Suprapubic skin (tissue), 4 donors: ENCODE measurements at regions not wholly inside any gene's neighbourhood (a gene's known extent, or its start where the extent isn't known, plus 50 kb on each side); places are given as distances from the start of the nearest gene placed in this dataset.

ENCODE experiments used
- DNase-seq, 2 donors: peaks; one replicate each; pipeline ENCODE4 v3.0.0-alpha.2; 2019; ENCODE audit warnings: low spot score in 2 of 2
- H3K27ac ChIP-seq: fragments of 200-600 bp; sonication (generic); one replicate; pipeline ENCODE4 v1.5.1; 2019
- H3K27me3 ChIP-seq: fragments of 200-600 bp; sonication (generic); one replicate; pipeline ENCODE4 v1.5.1; 2019
- H3K36me3 ChIP-seq: fragments of 200-600 bp; sonication (generic); one replicate; pipeline ENCODE4 v1.5.1; 2019
- H3K4me1 ChIP-seq: fragments of 200-600 bp; sonication (generic); one replicate; pipeline ENCODE4 v1.5.1; 2019
- H3K4me3 ChIP-seq: fragments of 200-600 bp; sonication (generic); one replicate; pipeline ENCODE4 v1.5.1; 2019; ENCODE audit warnings: mild to moderate bottlenecking
- H3K9me3 ChIP-seq: fragments of 200-600 bp; sonication (generic); one replicate; pipeline ENCODE4 v1.5.1; 2019
- CTCF ChIP-seq, 2 donors: fragments of 200-600 bp in 1 of 2; fragments of 450-650 bp in 1 of 2; sonication (generic) in 1 of 2; IDR thresholded peaks; one replicate each; pipeline ENCODE4 v1.5.1; 2016 to 2019; ENCODE audit warnings: antibody characterized with exemption in 2 of 2, mild to moderate bottlenecking in 1 of 2, moderate library complexity in 1 of 2
- EP300 ChIP-seq: sonication (generic); formaldehyde crosslinking; IDR thresholded peaks from one replicate; pipeline ENCODE4 v1.6.1; 2017; ENCODE audit warnings: antibody characterized with exemption
- POLR2A ChIP-seq, 2 donors: fragments of 450-650 bp; IDR thresholded peaks; one replicate each; pipeline ENCODE4 v1.6.1; 2017; ENCODE audit warnings: antibody characterized with exemption in 2 of 2, mild to moderate bottlenecking in 2 of 2, moderate library complexity in 2 of 2
- POLR2AphosphoS5 ChIP-seq, 3 donors: sonication (generic); formaldehyde crosslinking; IDR thresholded peaks; one replicate each; pipeline ENCODE4 v1.6.1; 2017; ENCODE audit warnings: antibody characterized with exemption in 3 of 3
- WGBS: methylation state at CpG from one replicate; pipeline ENCODE4 v1.1.5; 2018; 5-methylcytosine and 5-hydroxymethylcytosine counted together

DNA sequence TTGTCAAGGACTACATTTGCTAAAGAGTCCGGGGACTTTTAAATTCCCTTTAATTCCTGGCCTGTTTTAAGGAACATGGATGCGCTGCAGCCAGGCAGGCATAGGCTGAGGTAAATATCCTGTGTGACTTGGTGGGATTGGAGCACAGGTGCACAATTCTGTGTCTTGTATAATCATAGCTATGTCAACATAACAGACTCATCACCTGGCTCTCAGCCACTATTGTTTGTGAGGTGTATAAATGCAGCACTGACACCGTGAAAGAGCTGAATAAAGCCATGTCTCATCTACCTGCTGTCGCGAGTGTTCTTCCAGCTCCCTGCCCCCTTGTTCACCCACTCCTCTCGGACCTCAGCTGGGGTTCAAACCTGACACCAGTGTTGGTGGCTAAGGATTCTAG is 109.7 kb downstream of the MFSD1 start:
- Histone ChIP-seq H3K4me3 (no peak overlapping the region), H3K4me1 (no peaks in the 10 kb centered on the region), H3K36me3 (no peaks in the 10 kb centered on the region), H3K27ac (no peak overlapping the region), H3K27me3 (no peaks in the 10 kb centered on the region), H3K9me3 (no peaks in the 10 kb centered on the region)
- WGBS, result 77% methylated on average over 6 of the region's 6 CpGs
- no peak for DNase-seq
- TF ChIP-seq POLR2AphosphoS5 (IDR thresholded peaks at IDR 0.05) (no peak), EP300 (no peak), POLR2A (IDR thresholded peaks at IDR 0.05) (no peak)

DNA sequence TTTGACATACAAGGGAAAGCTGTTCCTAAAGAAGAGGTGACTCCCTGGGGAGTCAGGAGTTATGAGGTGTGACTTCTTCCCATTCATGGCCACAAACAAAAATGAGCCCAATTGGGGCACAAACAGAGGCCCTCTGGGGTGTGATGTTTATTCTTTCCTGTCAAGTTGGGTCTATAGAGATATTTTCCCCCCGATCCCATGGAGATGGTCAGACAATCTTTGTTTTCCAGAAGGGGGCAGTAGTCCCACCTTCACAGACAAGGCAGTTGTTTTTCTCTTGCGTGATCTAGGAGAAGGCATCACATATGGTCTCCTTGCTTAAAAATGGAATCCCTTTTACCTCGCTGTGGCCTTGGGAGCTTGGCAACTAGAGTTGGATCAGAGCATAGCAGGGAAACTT is 110.3 kb downstream of the MFSD1 start:
- TF ChIP-seq EP300 (no peak), CTCF (IDR thresholded peaks at IDR 0.05) (no peak), POLR2A (IDR thresholded peaks at IDR 0.05) (no peak), POLR2AphosphoS5 (IDR thresholded peaks at IDR 0.05) (no peak)
- H3K27me3 ChIP-seq, result no peaks in the 10 kb centered on the region
- WGBS, result 89% methylated on average over 3 of the region's 3 CpGs

DNA sequence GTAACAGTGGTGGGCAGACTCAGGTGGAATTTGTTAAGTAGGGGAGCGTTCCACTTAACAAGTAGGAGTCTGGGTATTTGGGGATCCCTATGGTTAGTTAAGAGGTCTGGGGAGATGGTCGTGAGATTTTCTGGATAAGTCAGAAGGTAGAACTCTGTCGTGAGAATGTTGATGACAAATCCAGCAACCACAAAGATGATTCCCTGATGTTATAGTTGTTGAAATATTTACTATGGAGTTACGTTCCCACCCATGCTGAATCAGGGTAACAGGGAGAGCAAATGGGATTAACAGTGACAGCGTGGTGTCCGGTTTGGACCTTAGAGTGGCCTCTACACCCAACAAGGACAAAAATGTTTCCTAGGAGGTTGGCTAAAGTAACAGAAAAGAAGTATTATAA is 110.8 kb downstream of the MFSD1 start:
- no peaks in the 10 kb centered on the region for H3K4me1 ChIP-seq
- H3K36me3 ChIP-seq, result no peaks in the 10 kb centered on the region
- H3K4me3 ChIP-seq, result no peak overlapping the region
- WGBS, result 88% methylated on average over 6 of the region's 6 CpGs
- no peaks in the 10 kb centered on the region for H3K27me3 ChIP-seq
- TF ChIP-seq POLR2AphosphoS5 (IDR thresholded peaks at IDR 0.05), result no peak
- no peak for TF ChIP-seq POLR2A (IDR thresholded peaks at IDR 0.05)
- no peak for TF ChIP-seq EP300
- no peak for TF ChIP-seq CTCF (IDR thresholded peaks at IDR 0.05)
- DNase-seq, result no peak
- no peaks in the 10 kb centered on the region for H3K9me3 ChIP-seq
- no peak overlapping the region for H3K27ac ChIP-seq

More for the DNA sequence above, 110.3 kb downstream of the MFSD1 start:
- no peak for DNase-seq
- H3K36me3 ChIP-seq, result no peaks in the 10 kb centered on the region
- H3K27ac ChIP-seq, result no peak overlapping the region
- no peak overlapping the region for H3K4me3 ChIP-seq
- no peaks in the 10 kb centered on the region for H3K9me3 ChIP-seq
- H3K4me1 ChIP-seq, result no peaks in the 10 kb centered on the region

DNA sequence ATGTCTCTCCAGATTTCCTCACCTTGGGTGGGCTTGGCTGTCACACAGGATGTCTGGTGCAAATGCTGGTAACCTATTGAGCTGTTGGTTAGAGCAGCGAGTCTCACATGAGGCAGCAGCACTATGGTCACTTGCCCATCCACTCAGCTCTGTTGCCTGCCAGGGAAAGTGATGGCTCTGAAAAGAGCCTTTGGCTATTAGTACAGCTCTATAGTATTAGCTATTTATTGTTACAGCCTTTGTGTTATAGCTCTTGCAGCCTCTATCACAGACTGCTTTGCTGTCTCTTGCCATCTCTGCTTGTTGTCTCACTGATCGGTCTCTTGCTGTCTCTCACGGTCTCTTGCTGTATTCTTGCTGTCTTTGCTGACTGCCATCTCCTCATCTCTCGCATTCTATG is 114.3 kb downstream of the MFSD1 start:
- Histone ChIP-seq H3K4me3 (no peak overlapping the region), H3K27me3 (no peaks in the 10 kb centered on the region), H3K9me3 (no peaks in the 10 kb centered on the region), H3K4me1 (no peaks in the 10 kb centered on the region), H3K27ac (no peak overlapping the region), H3K36me3 (no peaks in the 10 kb centered on the region)
- no peak for DNase-seq
- 95% methylated on average over 4 of the region's 4 CpGs for WGBS
- no peak for TF ChIP-seq CTCF (IDR thresholded peaks at IDR 0.05)
- no peak for TF ChIP-seq POLR2A (IDR thresholded peaks at IDR 0.05)
- TF ChIP-seq EP300, result no peak
- no peak for TF ChIP-seq POLR2AphosphoS5 (IDR thresholded peaks at IDR 0.05)

DNA sequence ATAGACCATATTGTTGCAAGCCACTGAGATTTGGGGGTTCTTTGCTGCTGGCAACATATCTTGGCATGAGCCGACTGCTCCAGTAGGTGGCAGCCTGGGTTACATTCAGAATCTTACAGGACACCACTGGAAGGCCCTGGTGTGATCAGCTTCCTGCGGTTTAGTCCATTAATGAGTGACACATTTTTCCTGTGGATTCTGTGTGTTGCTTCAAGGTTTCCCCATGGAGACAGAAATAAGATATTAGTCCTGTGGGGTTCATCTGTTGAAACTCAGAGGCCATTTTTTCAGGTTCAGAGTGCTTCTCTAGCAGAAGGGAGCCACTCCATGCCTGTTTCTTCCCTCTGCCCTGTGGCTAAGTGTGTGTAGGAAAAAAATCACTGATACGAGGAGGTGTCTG is 116.2 kb downstream of the MFSD1 start:
- no peak for DNase-seq
- Histone ChIP-seq H3K27ac (no peak overlapping the region), H3K36me3 (no peaks in the 10 kb centered on the region), H3K4me1 (no peaks in the 10 kb centered on the region), H3K4me3 (no peak overlapping the region), H3K9me3 (no peaks in the 10 kb centered on the region), H3K27me3 (no peaks in the 10 kb centered on the region)
- WGBS, result 15% methylated on average over 3 of the region's 3 CpGs
- TF ChIP-seq POLR2AphosphoS5 (IDR thresholded peaks at IDR 0.05) (no peak), EP300 (no peak), CTCF (IDR thresholded peaks at IDR 0.05) (peak in 1 of 2 donors; percentile 29)

- TF ChIP-seq EP300 (no peak), POLR2A (IDR thresholded peaks at IDR 0.05) (no peak), CTCF (IDR thresholded peaks at IDR 0.05) (no peak), POLR2AphosphoS5 (IDR thresholded peaks at IDR 0.05) (no peak)
- 91% methylated on average over 2 of the region's 2 CpGs for WGBS
- Histone ChIP-seq H3K27ac (no peak overlapping the region), H3K36me3 (no peaks in the 10 kb centered on the region), H3K4me1 (no peaks in the 10 kb centered on the region), H3K9me3 (no peaks in the 10 kb centered on the region), H3K27me3 (no peaks in the 10 kb centered on the region), H3K4me3 (no peak overlapping the region)
- no peak for DNase-seq
Measured at GRCh38 chr3:158918451-158918850, 116.6 kb downstream of the MFSD1 start.
